Glutamatergic neuron (in vitro differentiated cells): ENCODE measurements at regions not wholly inside any gene's neighbourhood (a gene's known extent, or its start where the extent isn't known, plus 50 kb on each side); places are given as distances from the start of the nearest gene placed in this dataset.
"Not testable (repeated sequence)": the region's sequence is repeated elsewhere in the genome, so short reads cannot be mapped to it uniquely, and the experiment has no call there.

Source experiments
- DNase-seq: peaks from one replicate; pipeline ENCODE4 v3.0.0; 2022
- H3K27ac Mint-ChIP-seq: one replicate; pipeline ENCODE4 v1.8.0; 2020; ENCODE audit warnings: mild to moderate bottlenecking, mixed read lengths, inconsistent platforms; ENCODE audit not compliant: unreplicated experiment
- H3K27me3 Mint-ChIP-seq: one replicate; pipeline ENCODE4 v1.8.0; 2020; ENCODE audit warnings: mild to moderate bottlenecking, moderate library complexity, mixed read lengths, inconsistent platforms; ENCODE audit not compliant: unreplicated experiment
- H3K36me3 Mint-ChIP-seq: one replicate; pipeline ENCODE4 v1.8.0; 2020; ENCODE audit warnings: mild to moderate bottlenecking, mixed read lengths, inconsistent platforms; ENCODE audit not compliant: unreplicated experiment
- H3K4me1 Mint-ChIP-seq: one replicate; pipeline ENCODE4 v1.8.0; 2020; ENCODE audit warnings: mild to moderate bottlenecking, low read depth, mixed read lengths, inconsistent platforms; ENCODE audit not compliant: unreplicated experiment
- H3K4me3 Mint-ChIP-seq: one replicate; pipeline ENCODE4 v1.8.0; 2020; ENCODE audit warnings: mild to moderate bottlenecking, mixed read lengths, inconsistent platforms; ENCODE audit not compliant: unreplicated experiment
- H3K9me3 Mint-ChIP-seq: one replicate; pipeline ENCODE4 v1.8.0; 2020; ENCODE audit warnings: mild to moderate bottlenecking, moderate library complexity, mixed read lengths, inconsistent platforms; ENCODE audit not compliant: unreplicated experiment
- CTCF ChIP-seq: fragments of 200-600 bp; sonication (generic); IDR thresholded peaks from one replicate; pipeline ENCODE4 v1.5.0; 2021; ENCODE audit not compliant: partially characterized antibody, unreplicated experiment

DNA sequence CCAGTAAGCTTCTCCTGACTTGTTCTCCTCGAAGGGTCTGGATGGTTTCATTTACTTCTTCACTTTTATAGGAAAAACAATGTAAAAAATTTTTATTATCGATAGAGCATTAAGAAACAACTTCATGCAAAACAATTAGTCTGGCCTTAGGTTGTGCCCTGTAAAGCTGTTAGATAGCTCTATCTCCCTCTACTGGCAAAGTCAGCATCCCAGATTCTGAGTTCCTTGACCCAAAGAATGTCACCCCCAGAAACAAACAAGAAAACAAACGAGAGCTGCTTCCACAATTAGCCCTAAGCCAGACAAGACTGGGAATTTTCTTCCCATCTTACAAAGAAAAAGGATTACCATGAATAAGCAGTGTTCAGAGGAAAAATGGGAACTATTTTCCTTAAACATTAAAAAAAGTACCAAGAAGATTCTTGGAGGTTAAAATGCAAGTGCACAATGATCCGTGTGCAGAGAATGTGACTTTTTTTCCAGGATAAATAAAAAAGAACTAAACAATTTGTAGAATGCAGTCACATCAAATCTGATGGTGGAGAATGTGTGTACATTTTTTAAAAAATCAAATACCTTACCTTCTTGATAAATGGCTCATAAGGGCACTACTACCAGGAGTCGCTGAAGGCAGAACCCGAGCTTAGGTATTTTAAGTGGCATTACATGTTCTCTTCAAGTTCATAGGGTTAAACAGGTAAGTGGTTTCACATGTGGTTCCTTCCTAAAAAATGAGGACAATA lies 293.2 kb downstream of the FBXO8 start:
- no peak for DNase-seq
- Mint-ChIP-seq H3K4me3 (peak overlapping the region; percentile 0), H3K9me3 (no peaks in the 10 kb centered on the region), H3K27me3 (no peaks in the 10 kb centered on the region), H3K36me3 (no peaks in the 10 kb centered on the region), H3K27ac (no peak overlapping the region), H3K4me1 (no peaks in the 10 kb centered on the region)
- TF ChIP-seq CTCF: peak; percentile 51

DNA sequence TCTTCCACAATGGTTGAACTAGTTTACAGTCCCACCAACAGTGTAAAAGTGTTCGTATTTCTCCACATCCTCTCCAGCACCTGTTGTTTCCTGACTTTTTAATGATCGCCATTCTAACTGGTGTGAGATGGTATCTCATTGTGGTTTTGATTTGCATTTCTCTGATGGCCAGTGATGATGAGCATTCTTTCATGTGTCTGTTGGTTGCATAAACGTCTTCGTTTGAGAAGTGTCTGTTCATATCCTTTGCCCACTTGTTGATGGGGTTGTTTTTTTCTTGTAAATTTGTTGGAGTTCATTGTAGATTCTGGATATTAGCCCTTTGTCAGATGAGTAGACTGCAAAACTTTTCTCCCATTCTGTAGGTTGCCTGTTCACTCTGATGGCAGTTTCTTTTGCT lies 319.9 kb downstream of the FBXO8 start:
- DNase-seq, H3K9me3 Mint-ChIP-seq, H3K27me3 Mint-ChIP-seq, H3K27ac Mint-ChIP-seq, H3K4me1 Mint-ChIP-seq, H3K36me3 Mint-ChIP-seq, H3K4me3 Mint-ChIP-seq: not testable (repeated sequence)

DNA sequence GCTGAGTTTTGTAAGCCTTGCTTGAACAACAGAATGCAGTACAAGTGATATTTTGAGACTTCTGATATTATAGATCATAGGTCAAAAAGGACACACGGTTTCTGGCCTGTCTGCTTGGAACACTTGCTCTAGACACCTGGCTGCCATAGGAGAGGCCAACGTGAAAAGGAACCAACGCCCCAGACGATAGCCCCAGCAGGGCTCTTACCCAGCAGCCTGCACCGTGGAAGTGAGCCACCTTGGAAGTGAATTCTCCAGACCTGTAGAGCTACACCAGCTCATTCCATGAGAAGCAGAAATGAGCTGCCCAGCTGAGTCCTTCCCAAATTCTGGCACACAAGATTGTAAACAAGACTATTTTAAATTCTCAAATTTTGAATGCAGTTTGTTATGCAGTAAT lies 323.1 kb downstream of the FBXO8 start:
- TF ChIP-seq CTCF: no peak
- Mint-ChIP-seq H3K4me1 (no peaks in the 10 kb centered on the region), H3K4me3 (no peak overlapping the region), H3K27me3 (peaks cover 2% of the 10 kb centered on the region), H3K36me3 (no peaks in the 10 kb centered on the region), H3K27ac (no peak overlapping the region), H3K9me3 (no peaks in the 10 kb centered on the region)
- DNase-seq: no peak

DNA sequence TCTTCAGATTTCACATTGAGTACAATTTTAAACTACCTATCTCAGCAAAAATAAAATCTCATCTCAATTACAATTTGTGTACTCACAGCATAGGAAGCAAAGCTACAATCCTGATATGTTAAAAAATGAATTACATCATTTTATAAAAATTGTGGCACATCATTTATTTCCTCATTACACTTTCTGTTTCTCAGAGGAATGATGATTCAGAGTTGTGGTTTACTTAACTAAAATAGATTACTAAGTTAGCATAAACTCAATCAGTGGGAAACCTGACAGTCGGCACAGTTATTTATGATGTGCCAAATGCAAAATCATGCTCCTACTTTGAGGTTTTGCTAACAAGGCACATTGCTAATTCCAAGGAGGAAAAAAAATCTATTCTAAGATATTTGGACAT lies 325.0 kb downstream of the FBXO8 start:
- DNase-seq: no peak
- Mint-ChIP-seq H3K4me1 (no peaks in the 10 kb centered on the region), H3K27me3 (peaks cover 2% of the 10 kb centered on the region), H3K27ac (no peak overlapping the region), H3K9me3 (no peaks in the 10 kb centered on the region), H3K36me3 (no peaks in the 10 kb centered on the region), H3K4me3 (no peak overlapping the region)
- no peak for TF ChIP-seq CTCF

DNA sequence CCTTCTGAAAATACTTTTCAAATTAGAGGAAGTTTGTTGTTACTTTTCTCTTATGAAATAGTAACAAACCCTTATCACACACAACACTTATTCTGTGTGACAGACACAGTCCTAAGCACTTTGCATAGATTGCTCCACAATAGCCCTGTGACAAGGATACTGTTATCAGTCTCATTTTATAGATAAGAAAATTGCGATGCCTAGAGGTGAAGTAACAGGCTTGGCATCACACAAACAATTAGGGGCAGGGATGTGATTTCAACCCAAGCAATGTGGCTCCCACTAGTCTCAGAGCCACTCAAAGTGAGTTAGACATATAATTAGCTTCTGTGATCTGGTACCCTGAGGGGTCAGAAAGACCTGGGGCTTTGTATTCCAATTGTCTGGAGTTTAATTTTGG lies 339.9 kb downstream of the FBXO8 start:
- Mint-ChIP-seq H3K27ac (no peak overlapping the region), H3K9me3 (no peaks in the 10 kb centered on the region), H3K36me3 (no peaks in the 10 kb centered on the region), H3K4me1 (no peaks in the 10 kb centered on the region), H3K27me3 (no peaks in the 10 kb centered on the region), H3K4me3 (no peak overlapping the region)
- no peak for TF ChIP-seq CTCF
- DNase-seq: no peak

DNA sequence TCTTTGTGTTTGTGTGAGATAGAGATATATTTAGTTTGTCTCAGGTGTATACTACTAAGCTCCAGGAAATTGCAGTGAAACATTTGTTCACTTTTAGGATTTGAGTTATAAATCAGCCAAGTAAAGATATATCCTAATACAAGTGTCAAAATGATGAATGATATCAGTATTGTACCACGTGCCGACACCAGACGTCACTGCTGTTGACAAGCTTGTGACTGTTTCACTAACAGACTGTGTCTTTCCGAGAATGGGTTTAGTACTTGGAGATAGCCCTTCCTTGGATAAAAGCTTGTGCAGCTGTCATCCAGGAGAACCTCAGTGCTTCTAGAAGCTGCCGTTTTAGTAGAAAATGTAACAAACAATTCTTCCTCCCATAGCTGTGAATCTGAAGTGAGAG lies 343.3 kb downstream of the FBXO8 start:
- Mint-ChIP-seq H3K27ac (no peak overlapping the region), H3K9me3 (no peaks in the 10 kb centered on the region), H3K36me3 (no peaks in the 10 kb centered on the region), H3K27me3 (no peaks in the 10 kb centered on the region), H3K4me3 (no peak overlapping the region), H3K4me1 (peaks cover 7% of the 10 kb centered on the region)
- TF ChIP-seq CTCF: no peak
- DNase-seq: no peak
